GM10266 (cell line): ENCODE measurements at regions not wholly inside any gene's neighbourhood (a gene's known extent, or its start where the extent isn't known, plus 50 kb on each side); places are given as distances from the start of the nearest gene placed in this dataset.

Source experiments
- DNase-seq: peaks from one replicate; pipeline ENCODE4 v3.0.0; 2012; ENCODE audit errors: extremely low spot score
- CTCF ChIP-seq: IDR thresholded peaks from 2 replicates; pipeline ENCODE4 v1.5.1; 2012; ENCODE audit warnings: mild to moderate bottlenecking, low read depth; ENCODE audit not compliant: control insufficient read depth, insufficient read depth; ENCODE audit errors: missing control alignments

- DNase-seq, result no peak
- no peak for TF ChIP-seq CTCF
Observed at GRCh38 chr2:83051538-83052170, 1407.4 kb downstream of the SUCLG1 start.

- DNase-seq, result no peak
- TF ChIP-seq CTCF, result no peak
Observed at GRCh38 chr2:83042053-83042452, 1417.0 kb downstream of the SUCLG1 start.

GRCh38 chr2:83022631-83023210 is 1436.4 kb downstream of the SUCLG1 start:
- TF ChIP-seq CTCF, result no peak
- DNase-seq, result no peak

GRCh38 chr2:83017366-83018090 is 1441.6 kb downstream of the SUCLG1 start:
- DNase-seq, result no peak
- no peak for TF ChIP-seq CTCF

- DNase-seq, result no peak
- TF ChIP-seq CTCF, result no peak
Observed at GRCh38 chr2:83016343-83017110, 1442.6 kb downstream of the SUCLG1 start.

- no peak for DNase-seq
- no peak for TF ChIP-seq CTCF
Observed at GRCh38 chr2:83015900-83016299, 1443.2 kb downstream of the SUCLG1 start.
